NCI-H2196 treated with DMSO at 0.1 percent for 48 hours (cell line): ENCODE measurements at regions not wholly inside any gene's neighbourhood (a gene's known extent, or its start where the extent isn't known, plus 50 kb on each side); places are given as distances from the start of the nearest gene placed in this dataset.
"Not testable (repeated sequence)": the region's sequence is repeated elsewhere in the genome, so short reads cannot be mapped to it uniquely, and the experiment has no call there.

Source experiments
- DNase-seq: peaks from one replicate; lab custom pipeline; 2025; ENCODE audit not compliant: unreplicated experiment; lab: John Stamatoyannopoulos, UW

GRCh38 chr16:88128556-88128955 lies 177.3 kb downstream of the BANP start:
- DNase-seq = no peak

- not testable (repeated sequence) for DNase-seq
These were observed 177.9 kb downstream of the BANP start for GRCh38 chr16:88129133-88129532.

DNA sequence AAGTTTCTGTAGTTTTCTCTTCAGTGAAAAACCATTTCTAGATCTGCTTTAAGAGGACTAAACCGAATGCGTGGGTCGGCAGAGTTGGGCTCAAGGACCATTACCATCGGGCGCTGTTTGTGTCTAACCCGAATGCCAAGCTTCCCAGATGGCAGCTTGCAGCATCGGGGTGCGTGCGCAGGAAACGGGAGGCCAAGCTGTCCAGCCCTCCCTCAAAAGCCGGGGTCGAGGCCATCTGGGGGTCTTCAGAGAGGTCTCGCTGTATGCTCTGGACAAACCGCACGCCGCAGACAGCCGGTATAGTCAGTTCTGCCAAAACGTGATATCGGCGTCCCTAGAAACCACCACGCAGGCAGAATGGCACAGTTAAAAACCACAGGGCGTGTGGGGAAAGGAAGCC lies 178.8 kb downstream of the BANP start:
- DNase-seq = no peak

- no peak for DNase-seq
These were observed 179.4 kb downstream of the BANP start for GRCh38 chr16:88130681-88131080.

GRCh38 chr16:88131256-88131655 lies 180.0 kb downstream of the BANP start:
- DNase-seq = no peak

- no peak for DNase-seq
These were observed 180.7 kb downstream of the BANP start for GRCh38 chr16:88131966-88132365.

DNA sequence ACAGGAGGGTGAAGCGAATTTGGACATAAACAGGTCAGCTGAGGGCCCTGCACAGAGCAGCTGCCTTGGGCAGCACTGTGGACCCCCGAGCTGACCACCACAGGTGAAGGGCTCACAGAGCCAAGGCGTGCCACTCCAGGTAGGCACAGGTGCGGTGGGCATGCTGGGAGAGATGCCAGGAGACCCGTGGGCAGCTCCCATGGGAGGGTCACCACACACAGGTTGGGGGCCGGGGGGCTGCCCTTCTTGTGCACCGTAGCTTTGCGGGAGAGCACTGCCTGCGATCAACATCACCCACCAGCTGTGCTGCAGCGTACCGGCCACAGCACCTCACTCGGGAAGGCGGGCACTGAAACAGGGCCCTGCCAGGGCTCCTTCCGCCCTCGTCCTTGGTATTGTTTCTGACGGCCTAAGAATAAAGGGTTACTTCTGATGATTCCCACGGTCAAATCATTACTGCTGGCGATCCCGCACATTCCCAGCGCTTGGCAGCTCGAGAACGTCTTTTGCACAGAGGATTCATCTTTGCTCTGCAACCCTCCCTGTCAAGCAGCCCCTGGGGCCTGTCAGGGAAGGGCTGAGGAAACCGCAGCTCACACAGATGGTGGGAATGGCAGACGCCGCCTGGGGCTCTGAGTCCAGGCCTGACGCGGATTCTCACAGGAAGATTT lies 181.7 kb downstream of the BANP start:
- no peak for DNase-seq

GRCh38 chr16:88133507-88133843 lies 182.2 kb downstream of the BANP start:
- no peak for DNase-seq

- not testable (repeated sequence) for DNase-seq
These were observed 183.1 kb downstream of the BANP start for GRCh38 chr16:88134172-88134898.

DNA sequence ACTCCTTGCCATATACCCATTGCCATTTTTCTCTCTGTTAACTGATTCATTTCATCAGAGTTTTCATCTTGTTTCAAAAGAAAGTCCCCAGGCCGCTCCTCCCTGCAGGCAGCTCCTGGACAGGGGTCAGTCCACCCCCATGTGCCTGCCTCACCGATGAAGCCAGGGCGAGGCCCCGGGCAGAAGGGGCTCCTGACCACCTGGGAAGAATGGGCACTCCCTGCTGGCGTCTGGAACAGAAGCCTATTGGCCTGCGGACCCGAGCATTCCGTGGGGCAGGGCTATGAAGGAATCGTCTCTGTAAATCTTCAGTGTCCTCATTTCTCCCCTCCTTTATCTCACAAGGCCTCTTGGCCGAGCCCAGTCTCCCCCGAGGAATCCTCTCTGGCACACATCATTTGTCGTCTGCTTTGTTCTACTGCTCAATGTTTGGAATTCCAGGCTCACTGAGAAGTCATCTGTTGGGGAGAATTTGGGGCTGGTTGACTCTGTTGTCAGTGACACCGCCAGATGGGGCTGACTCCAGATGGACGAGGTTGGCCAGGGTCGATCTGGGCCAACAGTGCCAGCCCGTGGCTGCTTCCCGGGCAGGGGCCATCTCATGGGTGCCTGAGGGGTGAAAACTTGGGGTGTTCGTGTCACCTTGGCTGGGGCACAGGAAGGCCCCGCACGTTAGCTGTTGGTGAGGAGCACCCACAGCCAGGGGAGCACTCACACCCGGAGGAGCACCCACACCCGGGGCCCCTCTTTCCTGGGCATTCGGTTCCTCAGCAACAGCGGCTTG lies 183.9 kb downstream of the BANP start:
- DNase-seq = not testable (repeated sequence)

DNA sequence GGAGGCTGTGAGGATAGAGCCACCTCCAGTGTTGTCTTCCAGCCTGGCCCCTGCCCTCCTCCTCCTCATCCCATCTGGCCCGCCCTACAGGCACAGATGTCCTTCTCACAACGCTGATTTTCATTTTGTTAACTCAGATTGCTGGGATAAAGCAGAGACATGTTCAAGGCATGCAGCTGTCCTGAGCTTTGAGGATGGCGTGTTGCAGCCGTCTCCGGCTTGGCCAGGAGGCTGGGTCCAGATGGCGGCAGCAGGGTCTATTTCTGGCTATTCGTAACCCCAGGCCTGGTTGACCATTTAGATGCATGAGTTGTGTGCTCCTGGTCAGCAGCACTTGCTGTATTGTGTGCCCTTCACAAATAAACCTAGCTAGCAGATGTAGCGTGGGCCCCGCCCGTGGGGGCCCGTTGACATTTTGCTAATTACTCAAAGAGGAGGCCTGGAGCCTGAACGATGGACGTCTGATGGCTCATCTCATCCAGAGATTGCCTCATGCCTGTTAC lies 185.0 kb downstream of the BANP start:
- not testable (repeated sequence) for DNase-seq

DNA sequence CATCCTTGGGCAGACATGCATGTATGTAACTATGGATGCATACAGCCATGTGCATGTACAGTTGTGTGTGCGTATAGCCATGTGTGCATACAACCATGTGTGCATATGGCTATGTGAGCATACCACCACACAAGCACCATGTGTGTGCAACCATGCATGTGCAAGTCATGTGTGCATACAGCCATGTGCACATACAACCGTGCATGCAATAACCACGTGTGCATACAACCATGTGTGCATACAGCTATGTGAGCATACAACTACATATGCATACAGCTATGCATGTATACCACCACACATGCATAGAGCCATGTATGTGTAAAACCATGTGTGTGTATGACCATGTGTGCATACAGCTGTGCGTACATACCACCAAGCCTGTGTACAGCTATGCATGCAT lies 185.7 kb downstream of the BANP start:
- DNase-seq = not testable (repeated sequence)

DNA sequence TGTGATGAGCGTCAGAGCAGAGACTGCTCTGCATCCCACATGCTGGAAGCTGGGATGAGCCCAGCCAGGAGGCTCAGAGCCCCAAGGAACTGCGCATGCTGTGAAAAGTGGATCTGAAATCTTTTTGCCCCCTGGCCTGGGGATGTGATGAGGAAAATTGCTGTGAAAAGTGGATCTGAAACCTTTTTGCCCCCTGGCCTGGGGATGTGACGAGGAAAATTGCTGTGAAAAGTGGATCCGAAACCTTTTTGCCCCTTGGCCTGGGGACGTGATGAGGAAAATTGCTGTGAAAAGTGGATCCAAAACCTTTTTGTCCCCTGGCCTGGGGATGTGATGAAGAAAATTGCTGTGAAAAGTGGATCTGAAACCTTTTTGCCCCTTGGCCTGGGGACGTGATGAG lies 187.9 kb downstream of the BANP start:
- DNase-seq = not testable (repeated sequence)

DNA sequence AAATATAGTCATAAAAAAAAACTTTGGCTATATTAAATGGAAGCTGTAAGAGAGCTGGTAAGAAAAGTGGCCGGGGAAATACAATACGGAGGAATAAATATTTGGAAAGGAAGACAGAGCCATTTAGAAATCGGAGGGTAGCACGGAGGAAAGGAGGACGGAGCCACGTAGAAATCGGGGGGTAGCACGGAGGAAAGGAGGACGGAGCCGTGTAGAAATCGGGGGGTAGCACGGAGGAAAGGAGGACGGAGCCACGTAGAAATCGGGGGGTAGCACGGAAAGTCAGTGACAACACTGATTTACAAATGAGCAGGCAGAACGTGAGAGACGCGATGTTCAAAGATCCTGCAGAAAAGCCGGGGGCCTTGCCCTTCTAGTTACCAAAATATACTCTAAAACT lies 189.0 kb downstream of the BANP start:
- not testable (repeated sequence) for DNase-seq

- no peak for DNase-seq
These were observed 190.3 kb downstream of the BANP start for GRCh38 chr16:88141580-88141979.

- DNase-seq = not testable (repeated sequence)
These were observed 191.1 kb downstream of the BANP start for GRCh38 chr16:88142056-88142935.

- DNase-seq = not testable (repeated sequence)
These were observed 192.1 kb downstream of the BANP start for GRCh38 chr16:88143122-88144027.

DNA sequence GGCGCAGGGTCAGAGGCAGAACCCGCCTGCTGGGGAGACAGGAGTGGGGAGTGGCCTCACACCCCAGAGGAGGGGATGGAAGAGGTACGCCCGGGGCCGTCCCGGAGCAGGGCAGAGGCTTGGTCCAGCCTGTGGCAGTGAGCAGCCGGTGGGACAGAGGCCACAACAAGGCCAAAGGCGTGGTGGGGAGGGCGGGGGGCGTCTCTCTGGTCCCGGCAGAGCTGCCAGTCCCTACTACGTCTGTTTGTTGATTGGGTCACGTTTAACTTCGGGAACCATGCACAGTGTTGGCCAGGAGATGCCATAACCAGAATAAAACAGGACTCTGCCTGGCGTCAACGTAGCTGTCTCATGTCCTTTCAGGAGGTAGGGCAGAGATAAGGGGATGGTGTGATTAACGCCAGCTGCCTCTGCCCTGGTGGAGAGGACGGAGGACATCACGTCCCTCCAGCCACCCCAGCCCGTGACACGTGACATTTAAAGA lies 192.8 kb downstream of the BANP start:
- no peak for DNase-seq

DNA sequence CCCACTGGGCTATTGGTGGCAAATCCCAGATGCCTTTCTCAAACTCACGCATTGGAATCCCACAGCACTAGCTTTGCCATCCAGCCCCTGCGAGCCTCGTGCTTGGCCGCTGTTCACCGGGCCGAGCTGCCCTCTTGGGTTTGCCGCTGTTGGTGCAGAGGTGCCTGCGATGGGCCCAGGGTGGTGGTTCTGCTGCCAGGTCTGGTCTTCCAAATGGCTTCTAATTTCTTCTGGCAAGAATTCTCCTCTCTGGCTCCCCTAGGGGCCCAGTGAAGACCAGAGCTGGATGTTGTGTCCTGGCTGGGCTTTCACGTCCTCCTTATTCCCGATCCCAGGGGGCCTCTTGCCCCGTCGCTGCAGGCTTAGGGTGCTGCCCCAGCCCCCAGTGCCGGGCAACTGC lies 194.1 kb downstream of the BANP start:
- not testable (repeated sequence) for DNase-seq
